ENCODE measurements at regions not wholly inside any gene's neighbourhood (a gene's known extent, or its start where the extent isn't known, plus 50 kb on each side); places are given as distances from the start of the nearest gene placed in this dataset.

- TF ChIP-seq CTCF (IDR thresholded peaks at IDR 0.05; ENCODE audit: insufficient read depth, low read length) (no peak), POLR2AphosphoS5 (IDR thresholded peaks at IDR 0.05; ENCODE audit: low read depth) (no peak)
- TF ChIP-seq, protein P1, sequence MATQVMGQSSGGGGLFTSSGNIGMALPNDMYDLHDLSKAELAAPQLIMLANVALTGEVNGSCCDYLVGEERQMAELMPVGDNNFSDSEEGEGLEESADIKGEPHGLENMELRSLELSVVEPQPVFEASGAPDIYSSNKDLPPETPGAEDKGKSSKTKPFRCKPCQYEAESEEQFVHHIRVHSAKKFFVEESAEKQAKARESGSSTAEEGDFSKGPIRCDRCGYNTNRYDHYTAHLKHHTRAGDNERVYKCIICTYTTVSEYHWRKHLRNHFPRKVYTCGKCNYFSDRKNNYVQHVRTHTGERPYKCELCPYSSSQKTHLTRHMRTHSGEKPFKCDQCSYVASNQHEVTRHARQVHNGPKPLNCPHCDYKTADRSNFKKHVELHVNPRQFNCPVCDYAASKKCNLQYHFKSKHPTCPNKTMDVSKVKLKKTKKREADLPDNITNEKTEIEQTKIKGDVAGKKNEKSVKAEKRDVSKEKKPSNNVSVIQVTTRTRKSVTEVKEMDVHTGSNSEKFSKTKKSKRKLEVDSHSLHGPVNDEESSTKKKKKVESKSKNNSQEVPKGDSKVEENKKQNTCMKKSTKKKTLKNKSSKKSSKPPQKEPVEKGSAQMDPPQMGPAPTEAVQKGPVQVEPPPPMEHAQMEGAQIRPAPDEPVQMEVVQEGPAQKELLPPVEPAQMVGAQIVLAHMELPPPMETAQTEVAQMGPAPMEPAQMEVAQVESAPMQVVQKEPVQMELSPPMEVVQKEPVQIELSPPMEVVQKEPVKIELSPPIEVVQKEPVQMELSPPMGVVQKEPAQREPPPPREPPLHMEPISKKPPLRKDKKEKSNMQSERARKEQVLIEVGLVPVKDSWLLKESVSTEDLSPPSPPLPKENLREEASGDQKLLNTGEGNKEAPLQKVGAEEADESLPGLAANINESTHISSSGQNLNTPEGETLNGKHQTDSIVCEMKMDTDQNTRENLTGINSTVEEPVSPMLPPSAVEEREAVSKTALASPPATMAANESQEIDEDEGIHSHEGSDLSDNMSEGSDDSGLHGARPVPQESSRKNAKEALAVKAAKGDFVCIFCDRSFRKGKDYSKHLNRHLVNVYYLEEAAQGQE (IDR thresholded peaks at IDR 0.05; ENCODE audit: insufficient replicate concordance, low read depth), result no peak
Measured at GRCh38 chr14:65255583-65256461, 153.5 kb upstream of the MAX start.

Data from HL-60 (cell line).